HEK293 (cell line): ENCODE measurements at regions not wholly inside any gene's neighbourhood (a gene's known extent, or its start where the extent isn't known, plus 50 kb on each side); places are given as distances from the start of the nearest gene placed in this dataset.

Source experiments
- CTCF ChIA-PET: fragments of 350-600 bp; formaldehyde crosslinking; extraction: SDS; loops from one replicate; lab custom pipeline; 2021; ENCODE audit warnings: antibody characterized with exemption; lab: Yijun Ruan, JAX
- POLR2A ChIA-PET: fragments of 300-600 bp; formaldehyde crosslinking; extraction: SDS; loops from one replicate; lab custom pipeline; 2020; ENCODE audit warnings: antibody characterized with exemption, inconsistent platforms; lab: Yijun Ruan, JAX
- H3K27ac ChIP-seq: fragments of 200-500 bp; sonication (Bioruptor generic); 2 replicates; pipeline ENCODE4 v1.5.1; 2014; ENCODE audit warnings: low read depth, low read length, control low read depth, inconsistent platforms; ENCODE audit errors: extremely low read depth
- H3K36me3 ChIP-seq, 2 experiments: fragments of 200-500 bp in 1 of 2; sonication (Bioruptor generic) in 1 of 2; 1 replicate in 1 of 2; 2 replicates in 1 of 2; pipeline ENCODE4 v1.5.1; 2014 to 2017; ENCODE audit warnings: inconsistent platforms in 2 of 2, low read length in 2 of 2; ENCODE audit not compliant: control insufficient read depth in 2 of 2, insufficient read depth in 1 of 2
- H3K4me1 ChIP-seq: fragments of 200-500 bp; sonication (Bioruptor generic); 2 replicates; pipeline ENCODE4 v1.5.1; 2014; ENCODE audit warnings: mild to moderate bottlenecking, low read length, inconsistent platforms; ENCODE audit not compliant: control insufficient read depth, insufficient read depth
- H3K4me3 ChIP-seq: 2 replicates; pipeline ENCODE4 v1.5.1; 2011; ENCODE audit warnings: low read depth, mild to moderate bottlenecking, control low read depth, low read length, moderate library complexity
- H3K9me3 ChIP-seq: fragments of 200-500 bp; sonication (Bioruptor generic); 2 replicates; pipeline ENCODE4 v1.5.1; 2014; ENCODE audit warnings: low read depth, low read length, inconsistent platforms; ENCODE audit not compliant: control insufficient read depth, insufficient read depth
- IKZF3 ChIP-seq: fragments of 450-650 bp; IDR thresholded peaks from 2 replicates; pipeline ENCODE4 v1.5.0; 2018; ENCODE audit warnings: missing biosample characterization, mild to moderate bottlenecking, missing genetic modification characterization, moderate library complexity
- PRDM6 ChIP-seq: fragments of 450-650 bp; formaldehyde crosslinking; IDR thresholded peaks from 2 replicates; pipeline ENCODE4 v1.5.1; 2017; ENCODE audit warnings: missing biosample characterization, missing genetic modification characterization
- SCRT2 ChIP-seq: fragments of 450-650 bp; formaldehyde crosslinking; IDR thresholded peaks from 2 replicates; pipeline ENCODE4 v1.5.1; 2016; ENCODE audit warnings: missing biosample characterization, missing genetic modification characterization
- WT1 ChIP-seq: fragments of 450-650 bp; formaldehyde crosslinking; IDR thresholded peaks from 2 replicates; pipeline ENCODE4 v1.5.1; 2016; ENCODE audit warnings: missing biosample characterization, missing genetic modification characterization
- ZBTB1 ChIP-seq: fragments of 450-650 bp; formaldehyde crosslinking; IDR thresholded peaks from 2 replicates; pipeline ENCODE4 v1.5.1; 2016; ENCODE audit warnings: missing biosample characterization, missing genetic modification characterization
- ZFP69B ChIP-seq: fragments of 450-650 bp; formaldehyde crosslinking; IDR thresholded peaks from 2 replicates; pipeline ENCODE4 v1.5.1; 2016; ENCODE audit warnings: missing biosample characterization, missing genetic modification characterization
- ZNF157 ChIP-seq: fragments of 450-650 bp; formaldehyde crosslinking; IDR thresholded peaks from 2 replicates; pipeline ENCODE4 v1.5.1; 2016; ENCODE audit warnings: missing biosample characterization, missing genetic modification characterization
- ZNF16 ChIP-seq: fragments of 450-650 bp; formaldehyde crosslinking; IDR thresholded peaks from 2 replicates; pipeline ENCODE4 v1.5.1; 2016; ENCODE audit warnings: low read depth, missing biosample characterization, missing genetic modification characterization
- ZNF211 ChIP-seq: fragments of 450-650 bp; formaldehyde crosslinking; IDR thresholded peaks from 2 replicates; pipeline ENCODE4 v1.5.1; 2016; ENCODE audit warnings: low read depth, missing biosample characterization, missing genetic modification characterization
- ZNF223 ChIP-seq: fragments of 450-650 bp; formaldehyde crosslinking; IDR thresholded peaks from 2 replicates; pipeline ENCODE4 v1.5.1; 2016; ENCODE audit warnings: missing biosample characterization, missing genetic modification characterization
- ZNF26 ChIP-seq: fragments of 450-650 bp; formaldehyde crosslinking; IDR thresholded peaks from 2 replicates; pipeline ENCODE4 v1.5.1; 2016; ENCODE audit warnings: missing biosample characterization, missing genetic modification characterization
- ZNF292 ChIP-seq: fragments of 450-650 bp; formaldehyde crosslinking; IDR thresholded peaks from 2 replicates; pipeline ENCODE4 v1.5.1; 2016; ENCODE audit warnings: low read depth, missing biosample characterization, missing genetic modification characterization, borderline replicate concordance
- ZNF510 ChIP-seq: fragments of 450-650 bp; formaldehyde crosslinking; IDR thresholded peaks from 2 replicates; pipeline ENCODE4 v1.5.1; 2018; ENCODE audit warnings: mild to moderate bottlenecking, missing genetic modification characterization, missing biosample characterization; ENCODE audit not compliant: insufficient replicate concordance
- ZNF530 ChIP-seq: fragments of 450-650 bp; formaldehyde crosslinking; IDR thresholded peaks from 2 replicates; pipeline ENCODE4 v1.5.1; 2016; ENCODE audit warnings: low read depth, missing biosample characterization, missing genetic modification characterization
- ZNF585B ChIP-seq: fragments of 450-650 bp; formaldehyde crosslinking; IDR thresholded peaks from 2 replicates; pipeline ENCODE4 v1.5.1; 2016; ENCODE audit warnings: missing biosample characterization, missing genetic modification characterization
- ZNF600 ChIP-seq: fragments of 450-650 bp; formaldehyde crosslinking; IDR thresholded peaks from 2 replicates; pipeline ENCODE4 v1.5.1; 2016; ENCODE audit warnings: missing biosample characterization, missing genetic modification characterization
- ZNF610 ChIP-seq: fragments of 450-650 bp; formaldehyde crosslinking; IDR thresholded peaks from 2 replicates; pipeline ENCODE4 v1.5.1; 2016; ENCODE audit warnings: missing biosample characterization, missing genetic modification characterization, borderline replicate concordance
- ZNF621 ChIP-seq: fragments of 450-650 bp; formaldehyde crosslinking; IDR thresholded peaks from 2 replicates; pipeline ENCODE4 v1.5.1; 2017; ENCODE audit warnings: missing biosample characterization, missing genetic modification characterization
- ZNF623 ChIP-seq: fragments of 450-650 bp; formaldehyde crosslinking; IDR thresholded peaks from 2 replicates; pipeline ENCODE4 v1.5.1; 2016; ENCODE audit warnings: missing biosample characterization, missing genetic modification characterization
- ZNF664 ChIP-seq: fragments of 450-650 bp; formaldehyde crosslinking; IDR thresholded peaks from 2 replicates; pipeline ENCODE4 v1.5.1; 2016; ENCODE audit warnings: missing biosample characterization, missing genetic modification characterization
- ZNF707 ChIP-seq: fragments of 450-650 bp; formaldehyde crosslinking; IDR thresholded peaks from 2 replicates; pipeline ENCODE4 v1.5.1; 2016; ENCODE audit warnings: missing biosample characterization, missing genetic modification characterization
- ZNF747 ChIP-seq: fragments of 450-650 bp; formaldehyde crosslinking; IDR thresholded peaks from 2 replicates; pipeline ENCODE4 v1.5.1; 2016; ENCODE audit warnings: missing biosample characterization, missing genetic modification characterization
- ZNF837 ChIP-seq: fragments of 450-650 bp; formaldehyde crosslinking; IDR thresholded peaks from 2 replicates; pipeline ENCODE4 v1.5.1; 2016; ENCODE audit warnings: missing biosample characterization, missing genetic modification characterization
- ZNF843 ChIP-seq: fragments of 450-650 bp; formaldehyde crosslinking; IDR thresholded peaks from 2 replicates; pipeline ENCODE4 v1.5.1; 2016; ENCODE audit warnings: missing biosample characterization, missing genetic modification characterization
- ZXDB ChIP-seq: fragments of 450-650 bp; formaldehyde crosslinking; IDR thresholded peaks from 2 replicates; pipeline ENCODE4 v1.5.1; 2016; ENCODE audit warnings: missing biosample characterization, missing genetic modification characterization

GRCh38 chr11:113553235-113553634 lies 78.0 kb upstream of the DRD2 start:
- no peaks in the 10 kb centered on the region for H3K9me3 ChIP-seq
- no peaks in the 10 kb centered on the region for H3K36me3 ChIP-seq
- no peaks in the 10 kb centered on the region for H3K4me1 ChIP-seq
- CTCF ChIA-PET, result interaction anchor here (1.1 to 3.6 kb wide), 9 partner anchors 12 to 244 kb away, joined by 3 to 20 read pairs (median 6); no protein-coding TSS in a partner anchor
- no peak overlapping the region for H3K27ac ChIP-seq
- H3K4me3 ChIP-seq, result no peak overlapping the region
- POLR2A ChIA-PET, result no interaction called here
- TF ChIP-seq ZNF610 (tag by site-specific recombination) (no peak), ZNF747 (no peak), ZNF600 (tag by site-specific recombination) (no peak), ZNF707 (no peak), ZNF585B (no peak), ZNF843 (tag by site-specific recombination) (no peak), ZNF837 (tag by site-specific recombination) (no peak), ZNF292 (no peak), ZNF530 (tag by site-specific recombination) (no peak)

- Histone ChIP-seq H3K36me3 (no peaks in the 10 kb centered on the region), H3K27ac (no peak overlapping the region), H3K9me3 (no peaks in the 10 kb centered on the region), H3K4me3 (no peak overlapping the region), H3K4me1 (no peaks in the 10 kb centered on the region)
- TF ChIP-seq ZNF16 (tag by site-specific recombination) (no peak), ZNF664 (no peak), ZNF157 (tag by site-specific recombination) (no peak), ZNF621 (tag by site-specific recombination) (no peak), ZNF623 (tag by site-specific recombination) (no peak), ZXDB (no peak), ZNF26 (tag by site-specific recombination) (no peak), IKZF3 (tag by site-specific recombination) (no peak), ZBTB1 (tag by site-specific recombination) (no peak)
- POLR2A ChIA-PET, result no interaction called here
- CTCF ChIA-PET, result interaction anchor here (0.6 to 3.6 kb wide), 8 partner anchors 11 to 346 kb away, joined by 3 to 20 read pairs (median 4); no protein-coding TSS in a partner anchor
These were observed 77.1 kb upstream of the DRD2 start for GRCh38 chr11:113552271-113552670.

GRCh38 chr11:113551645-113552044 lies 76.4 kb upstream of the DRD2 start:
- ChIA-PET POLR2A (no interaction called here), CTCF (interaction anchor here (0.6 to 3.6 kb wide), 7 partner anchors 102 to 345 kb away, joined by 3 to 20 read pairs (median 4); no protein-coding TSS in a partner anchor)
- H3K36me3 ChIP-seq, result no peaks in the 10 kb centered on the region
- H3K4me3 ChIP-seq, result no peak overlapping the region
- TF ChIP-seq ZNF510 (tag by site-specific recombination) (no peak), PRDM6 (tag by site-specific recombination) (no peak), WT1 (tag by site-specific recombination) (no peak), ZFP69B (no peak), ZNF211 (no peak), SCRT2 (tag by site-specific recombination) (no peak), ZNF223 (tag by site-specific recombination) (no peak), ZNF26 (tag by site-specific recombination) (no peak)
- no peak overlapping the region for H3K27ac ChIP-seq
- H3K4me1 ChIP-seq, result no peaks in the 10 kb centered on the region
- H3K9me3 ChIP-seq, result no peaks in the 10 kb centered on the region
